Brain microvascular endothelial cell (primary cell): ENCODE measurements at regions not wholly inside any gene's neighbourhood (a gene's known extent, or its start where the extent isn't known, plus 50 kb on each side); places are given as distances from the start of the nearest gene placed in this dataset.

ENCODE experiments used
- DNase-seq: peaks from one replicate; pipeline ENCODE4 v3.0.0-alpha.2; 2020
- H3K27ac ChIP-seq: fragments of 250-450 bp; sonication (Bioruptor Pico); 2 replicates; pipeline ENCODE4 v1.5.1; 2020; ENCODE audit warnings: mild to moderate bottlenecking, moderate library complexity
- H3K27me3 ChIP-seq: fragments of 250-450 bp; sonication (Bioruptor Pico); replicated peaks from 2 replicates; pipeline ENCODE4 v1.5.1; 2020; ENCODE audit warnings: mild to moderate bottlenecking
- H3K36me3 ChIP-seq: fragments of 250-450 bp; sonication (Bioruptor Pico); replicated peaks from 2 replicates; pipeline ENCODE4 v1.5.1; 2020; ENCODE audit warnings: mild to moderate bottlenecking
- H3K4me3 ChIP-seq: 2 replicates; pipeline ENCODE4 v1.5.1; 2011; ENCODE audit warnings: low read depth, mild to moderate bottlenecking, control low read depth, low read length, moderate library complexity
- in situ Hi-C: cut with HindIII; loops from 2 replicates; pipeline ENCODE4 v1.10.0; 2017; ENCODE audit warnings: low sequenced_read_pairs, low pct_ligation_motif_present
- TF ChIP-seq, protein P1 (sequence below): IDR thresholded peaks from 2 replicates; pipeline ENCODE4 v1.5.1; 2011; ENCODE audit warnings: low read depth, mild to moderate bottlenecking, moderate library complexity, low read length, control low read depth, inconsistent platforms; ENCODE audit errors: missing control alignments

DNA sequence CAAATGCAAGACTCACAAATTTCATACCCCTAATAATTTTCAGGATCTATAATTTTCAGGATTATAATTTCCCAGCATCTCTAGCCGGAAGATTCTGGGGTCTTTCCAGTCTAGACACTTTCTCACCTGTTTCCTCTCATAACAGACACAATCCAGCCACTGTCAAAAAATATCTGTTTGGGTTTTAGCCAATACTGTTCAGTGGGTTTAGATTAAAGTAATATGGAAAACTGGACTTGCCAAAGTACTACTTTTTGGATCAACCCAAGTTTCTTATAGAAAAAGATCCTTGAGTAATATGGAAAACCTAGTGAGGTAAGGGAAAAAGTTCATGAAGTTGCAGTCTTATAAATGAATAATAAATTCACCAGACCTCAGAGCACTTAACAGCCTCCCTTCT is 62.1 kb upstream of the NEBL start:
- no peak overlapping the region for H3K27ac ChIP-seq
- in situ Hi-C loops = no loop called here
- H3K36me3 ChIP-seq = no peaks in the 10 kb centered on the region
- H3K27me3 ChIP-seq = no peaks in the 10 kb centered on the region
- H3K4me3 ChIP-seq = no peak overlapping the region
- TF ChIP-seq, protein P1, sequence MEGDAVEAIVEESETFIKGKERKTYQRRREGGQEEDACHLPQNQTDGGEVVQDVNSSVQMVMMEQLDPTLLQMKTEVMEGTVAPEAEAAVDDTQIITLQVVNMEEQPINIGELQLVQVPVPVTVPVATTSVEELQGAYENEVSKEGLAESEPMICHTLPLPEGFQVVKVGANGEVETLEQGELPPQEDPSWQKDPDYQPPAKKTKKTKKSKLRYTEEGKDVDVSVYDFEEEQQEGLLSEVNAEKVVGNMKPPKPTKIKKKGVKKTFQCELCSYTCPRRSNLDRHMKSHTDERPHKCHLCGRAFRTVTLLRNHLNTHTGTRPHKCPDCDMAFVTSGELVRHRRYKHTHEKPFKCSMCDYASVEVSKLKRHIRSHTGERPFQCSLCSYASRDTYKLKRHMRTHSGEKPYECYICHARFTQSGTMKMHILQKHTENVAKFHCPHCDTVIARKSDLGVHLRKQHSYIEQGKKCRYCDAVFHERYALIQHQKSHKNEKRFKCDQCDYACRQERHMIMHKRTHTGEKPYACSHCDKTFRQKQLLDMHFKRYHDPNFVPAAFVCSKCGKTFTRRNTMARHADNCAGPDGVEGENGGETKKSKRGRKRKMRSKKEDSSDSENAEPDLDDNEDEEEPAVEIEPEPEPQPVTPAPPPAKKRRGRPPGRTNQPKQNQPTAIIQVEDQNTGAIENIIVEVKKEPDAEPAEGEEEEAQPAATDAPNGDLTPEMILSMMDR = no peak
- DNase-seq = no peak

DNA sequence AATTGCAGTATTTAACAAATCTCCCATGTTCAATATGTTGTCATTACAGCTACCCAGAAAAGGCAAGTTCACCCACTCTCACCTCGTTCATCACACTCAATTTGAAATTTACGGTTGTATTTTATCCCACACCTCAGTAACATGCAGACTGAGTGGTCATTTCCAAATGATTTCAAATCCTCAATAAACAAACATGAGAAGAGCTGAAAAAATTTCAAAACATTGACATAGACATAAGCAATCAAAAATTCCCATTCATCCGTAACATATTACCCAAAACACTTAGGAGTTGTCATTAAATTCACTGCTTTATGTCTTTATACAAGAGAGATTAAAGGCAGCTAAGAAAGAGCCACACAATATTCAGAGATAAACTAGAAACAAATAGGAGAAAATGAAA is 61.7 kb upstream of the NEBL start:
- in situ Hi-C loops = no loop called here
- TF ChIP-seq, protein P1 = no peak
- no peak for DNase-seq
- no peaks in the 10 kb centered on the region for H3K27me3 ChIP-seq
- no peak overlapping the region for H3K4me3 ChIP-seq
- no peak overlapping the region for H3K27ac ChIP-seq
- H3K36me3 ChIP-seq = no peaks in the 10 kb centered on the region

DNA sequence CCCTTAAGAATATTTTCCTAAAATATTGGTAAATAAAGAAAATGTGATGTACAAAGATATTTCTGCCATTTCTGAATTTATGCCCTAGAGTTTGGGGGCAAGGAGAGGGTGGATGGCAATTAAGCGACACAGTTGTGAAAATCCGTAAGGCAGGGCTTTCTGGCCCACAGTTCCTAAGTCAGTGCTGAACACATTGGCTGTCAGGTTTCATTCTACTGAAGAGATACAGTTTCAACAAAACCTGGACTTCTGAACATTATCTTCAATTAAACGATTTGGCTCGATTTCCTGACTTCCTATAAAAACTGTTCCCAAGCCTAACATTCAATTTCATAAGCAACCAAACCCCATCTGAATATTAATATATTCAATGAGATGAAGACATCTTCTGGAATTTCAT is 61.1 kb upstream of the NEBL start:
- no peak for DNase-seq
- Histone ChIP-seq H3K4me3 (no peak overlapping the region), H3K27me3 (no peaks in the 10 kb centered on the region), H3K36me3 (no peaks in the 10 kb centered on the region), H3K27ac (no peak overlapping the region)
- TF ChIP-seq, protein P1 = no peak
- in situ Hi-C loops = no loop called here

- no peak overlapping the region for H3K4me3 ChIP-seq
- no peaks in the 10 kb centered on the region for H3K27me3 ChIP-seq
- TF ChIP-seq, protein P1 = no peak
- no peak overlapping the region for H3K27ac ChIP-seq
- in situ Hi-C loops = no loop called here
- DNase-seq = no peak
- H3K36me3 ChIP-seq = no peaks in the 10 kb centered on the region
Measured at GRCh38 chr10:20957744-20958143, 60.6 kb upstream of the NEBL start.

DNA sequence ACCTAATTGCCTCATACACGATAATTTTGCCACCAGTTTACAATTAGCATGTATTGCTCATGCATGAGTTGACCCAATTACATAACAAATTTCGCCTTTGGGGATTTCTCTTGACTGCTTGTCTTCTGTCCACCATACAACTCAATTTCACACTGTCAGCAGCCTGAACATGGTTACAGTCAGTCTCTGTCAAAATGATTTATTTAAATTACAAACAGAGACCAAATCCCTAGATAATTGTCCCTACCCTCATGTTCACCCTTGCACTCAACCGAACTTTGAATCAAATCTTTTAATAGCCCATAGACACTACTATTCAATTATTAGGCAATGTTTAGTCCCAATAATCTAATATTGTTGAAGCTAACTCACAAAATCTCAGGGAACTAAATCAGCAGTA is 59.7 kb upstream of the NEBL start:
- Histone ChIP-seq H3K27me3 (no peaks in the 10 kb centered on the region), H3K36me3 (no peaks in the 10 kb centered on the region), H3K27ac (no peak overlapping the region), H3K4me3 (no peak overlapping the region)
- TF ChIP-seq, protein P1 = no peak
- no peak for DNase-seq
- in situ Hi-C loops = no loop called here

DNA sequence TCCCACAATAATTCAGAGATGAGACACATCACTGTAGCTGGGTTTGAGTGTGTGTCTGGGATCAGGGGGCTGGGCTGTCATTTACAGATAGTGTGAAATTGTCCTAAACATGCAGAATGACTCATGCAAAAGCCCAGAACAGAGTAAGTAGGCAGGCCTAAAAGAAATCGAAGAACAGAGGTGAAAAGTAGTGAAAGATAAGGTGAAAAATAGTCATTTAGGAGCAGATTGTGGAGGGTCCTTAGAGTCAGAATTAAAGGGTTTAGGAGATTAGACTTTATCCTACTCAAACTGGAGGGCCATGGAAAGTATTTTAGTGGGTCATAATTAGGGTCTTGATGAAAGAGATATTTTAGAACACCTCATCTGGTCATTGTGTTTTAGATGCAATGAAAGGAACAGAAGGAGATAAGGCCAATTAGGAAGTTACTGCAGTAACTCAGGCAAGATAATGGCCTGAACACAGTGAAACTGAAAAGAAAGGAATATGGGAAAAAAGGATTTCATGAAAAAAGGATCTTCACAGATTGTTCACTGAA is 58.3 kb upstream of the NEBL start:
- in situ Hi-C loops = no loop called here
- Histone ChIP-seq H3K27me3 (no peaks in the 10 kb centered on the region), H3K4me3 (no peak overlapping the region), H3K27ac (no peak overlapping the region), H3K36me3 (no peaks in the 10 kb centered on the region)
- TF ChIP-seq, protein P1 = no peak
- DNase-seq = peak; percentile 9
